ENCODE measurements at regions not wholly inside any gene's neighbourhood (a gene's known extent, or its start where the extent isn't known, plus 50 kb on each side); places are given as distances from the start of the nearest gene placed in this dataset.

- Histone ChIP-seq H3K36me3 (ENCODE audit: control insufficient read depth, insufficient read depth, low read length) (no peaks in the 10 kb centered on the region), H3K27me3 (replicated peaks; ENCODE audit: control insufficient read depth, insufficient read depth, low read length) (peaks cover 1% of the 10 kb centered on the region; the same call in 1 of the 2 replicates), H3K4me3 (replicated peaks; ENCODE audit: low read depth, low read length) (no peak overlapping the region)
- DNase-seq (ENCODE audit: extremely low read depth, insufficient read length): no peak
- TF ChIP-seq, protein P1, sequence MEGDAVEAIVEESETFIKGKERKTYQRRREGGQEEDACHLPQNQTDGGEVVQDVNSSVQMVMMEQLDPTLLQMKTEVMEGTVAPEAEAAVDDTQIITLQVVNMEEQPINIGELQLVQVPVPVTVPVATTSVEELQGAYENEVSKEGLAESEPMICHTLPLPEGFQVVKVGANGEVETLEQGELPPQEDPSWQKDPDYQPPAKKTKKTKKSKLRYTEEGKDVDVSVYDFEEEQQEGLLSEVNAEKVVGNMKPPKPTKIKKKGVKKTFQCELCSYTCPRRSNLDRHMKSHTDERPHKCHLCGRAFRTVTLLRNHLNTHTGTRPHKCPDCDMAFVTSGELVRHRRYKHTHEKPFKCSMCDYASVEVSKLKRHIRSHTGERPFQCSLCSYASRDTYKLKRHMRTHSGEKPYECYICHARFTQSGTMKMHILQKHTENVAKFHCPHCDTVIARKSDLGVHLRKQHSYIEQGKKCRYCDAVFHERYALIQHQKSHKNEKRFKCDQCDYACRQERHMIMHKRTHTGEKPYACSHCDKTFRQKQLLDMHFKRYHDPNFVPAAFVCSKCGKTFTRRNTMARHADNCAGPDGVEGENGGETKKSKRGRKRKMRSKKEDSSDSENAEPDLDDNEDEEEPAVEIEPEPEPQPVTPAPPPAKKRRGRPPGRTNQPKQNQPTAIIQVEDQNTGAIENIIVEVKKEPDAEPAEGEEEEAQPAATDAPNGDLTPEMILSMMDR (IDR thresholded peaks at IDR 0.05; ENCODE audit: insufficient read depth, low read length, poor library complexity, severe bottlenecking): no peak
Measured at GRCh38 chr11:134675983-134676382, 263.9 kb upstream of the B3GAT1 start.

- TF ChIP-seq, protein P1 (IDR thresholded peaks at IDR 0.05; ENCODE audit: insufficient read depth, low read length, poor library complexity, severe bottlenecking): no peak
- Histone ChIP-seq H3K4me3 (replicated peaks; ENCODE audit: low read depth, low read length) (no peak overlapping the region), H3K36me3 (ENCODE audit: control insufficient read depth, insufficient read depth, low read length) (no peaks in the 10 kb centered on the region), H3K27me3 (replicated peaks; ENCODE audit: control insufficient read depth, insufficient read depth, low read length) (peaks cover 1% of the 10 kb centered on the region; the same call in 1 of the 2 replicates)
- DNase-seq (ENCODE audit: extremely low read depth, insufficient read length): no peak
Measured at GRCh38 chr11:134674974-134675373, 262.9 kb upstream of the B3GAT1 start.

DNA sequence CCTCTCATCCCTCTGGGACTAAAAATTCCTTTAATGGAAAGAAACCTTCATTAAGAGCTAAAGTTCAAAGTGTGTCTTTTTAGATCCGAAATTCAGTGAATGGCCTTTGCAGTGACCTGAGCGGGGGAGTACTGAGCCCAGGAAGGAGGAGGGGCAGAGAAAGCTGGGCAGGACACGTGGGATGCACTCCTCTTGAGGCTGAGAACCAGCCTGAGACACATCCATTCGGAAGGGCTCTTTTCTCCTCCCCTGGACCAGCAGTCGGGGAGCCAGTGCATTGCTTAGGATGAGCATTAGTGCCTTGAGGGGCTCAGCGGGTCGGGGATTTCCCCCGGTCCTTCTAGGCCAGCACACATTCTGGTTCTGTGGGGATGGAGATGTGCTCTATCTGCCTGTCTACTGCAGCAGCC is 258.9 kb upstream of the B3GAT1 start:
- peaks cover 2% of the 10 kb centered on the region for H3K27me3 ChIP-seq (replicated peaks; ENCODE audit: control insufficient read depth, insufficient read depth, low read length)
- no peak overlapping the region for H3K4me3 ChIP-seq (replicated peaks; ENCODE audit: low read depth, low read length)
- DNase-seq (ENCODE audit: extremely low read depth, insufficient read length): no peak
- TF ChIP-seq, protein P1 (IDR thresholded peaks at IDR 0.05; ENCODE audit: insufficient read depth, low read length, poor library complexity, severe bottlenecking): no peak
- H3K36me3 ChIP-seq (ENCODE audit: control insufficient read depth, insufficient read depth, low read length): no peaks in the 10 kb centered on the region

DNA sequence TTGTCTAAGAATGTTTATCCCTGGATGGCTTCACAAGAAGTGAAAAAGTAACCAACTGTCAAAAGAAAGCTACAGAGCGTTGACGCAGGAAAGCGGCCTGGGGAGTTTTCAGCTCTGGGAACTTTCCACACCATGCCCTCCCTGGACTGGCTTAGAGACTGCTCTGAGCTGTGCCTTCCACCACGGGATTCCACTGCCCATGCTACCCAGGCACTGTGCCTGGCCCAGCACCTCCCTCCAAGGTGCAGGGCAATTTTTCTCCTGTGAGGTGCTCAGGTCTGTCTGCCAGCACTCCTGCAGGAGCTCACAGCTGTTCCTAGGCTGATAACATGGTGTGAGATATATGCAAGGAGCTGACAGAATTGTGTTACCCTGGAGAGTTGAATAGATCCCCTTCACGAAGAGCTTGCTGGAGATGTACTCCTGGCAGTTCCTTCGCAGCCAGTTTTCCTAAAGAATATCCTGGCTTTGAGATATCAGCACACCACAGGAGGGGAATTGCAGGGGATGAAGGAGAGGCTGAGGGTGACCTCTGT is 258.3 kb upstream of the B3GAT1 start:
- Histone ChIP-seq H3K27me3 (replicated peaks; ENCODE audit: control insufficient read depth, insufficient read depth, low read length) (peaks cover 2% of the 10 kb centered on the region), H3K4me3 (replicated peaks; ENCODE audit: low read depth, low read length) (no peak overlapping the region), H3K36me3 (ENCODE audit: control insufficient read depth, insufficient read depth, low read length) (no peaks in the 10 kb centered on the region)
- DNase-seq (ENCODE audit: extremely low read depth, insufficient read length): no peak
- TF ChIP-seq, protein P1 (IDR thresholded peaks at IDR 0.05; ENCODE audit: insufficient read depth, low read length, poor library complexity, severe bottlenecking): no peak

- TF ChIP-seq, protein P1 (IDR thresholded peaks at IDR 0.05; ENCODE audit: insufficient read depth, low read length, poor library complexity, severe bottlenecking): no peak
- no peak overlapping the region for H3K4me3 ChIP-seq (replicated peaks; ENCODE audit: low read depth, low read length)
- DNase-seq (ENCODE audit: extremely low read depth, insufficient read length): no peak
- H3K36me3 ChIP-seq (ENCODE audit: control insufficient read depth, insufficient read depth, low read length): no peaks in the 10 kb centered on the region
- peaks cover 2% of the 10 kb centered on the region for H3K27me3 ChIP-seq (replicated peaks; ENCODE audit: control insufficient read depth, insufficient read depth, low read length)
Measured at GRCh38 chr11:134669796-134670195, 257.8 kb upstream of the B3GAT1 start.

DNA sequence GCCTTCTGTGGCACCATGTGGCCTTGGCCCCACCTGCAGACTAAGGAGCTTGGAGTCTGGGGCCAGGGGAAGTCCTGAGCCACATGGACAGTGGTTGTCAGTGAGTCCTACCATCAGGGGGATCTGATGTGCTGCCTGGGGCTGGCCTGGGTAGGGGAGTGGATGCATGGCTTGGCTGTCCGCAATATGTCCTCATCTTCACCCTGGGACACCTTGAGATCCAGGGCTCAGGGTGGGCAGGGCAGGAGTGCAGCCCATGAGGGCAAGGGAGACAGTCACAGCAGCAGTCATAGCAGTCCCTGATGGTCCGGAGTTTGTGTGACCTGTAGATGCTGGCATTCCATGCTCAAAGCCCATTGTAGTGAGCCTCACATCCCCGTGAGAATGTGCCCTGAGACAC is 256.8 kb upstream of the B3GAT1 start:
- Histone ChIP-seq H3K36me3 (ENCODE audit: control insufficient read depth, insufficient read depth, low read length) (no peaks in the 10 kb centered on the region), H3K4me3 (replicated peaks; ENCODE audit: low read depth, low read length) (no peak overlapping the region), H3K27me3 (replicated peaks; ENCODE audit: control insufficient read depth, insufficient read depth, low read length) (peaks cover 2% of the 10 kb centered on the region)
- TF ChIP-seq, protein P1 (IDR thresholded peaks at IDR 0.05; ENCODE audit: insufficient read depth, low read length, poor library complexity, severe bottlenecking): no peak
- no peak for DNase-seq (ENCODE audit: extremely low read depth, insufficient read length)
